Spleen (tissue), 11 donors: ENCODE measurements at regions not wholly inside any gene's neighbourhood (a gene's known extent, or its start where the extent isn't known, plus 50 kb on each side); places are given as distances from the start of the nearest gene placed in this dataset.

Source experiments
- DNase-seq: peaks from one replicate; pipeline ENCODE4 v3.0.0-alpha.2; 2020
- H3K27ac ChIP-seq, 8 donors: fragments of 200-600 bp; sonication (generic) in 7 of 8; 1 replicate in 4 of 8; 2 replicates in 4 of 8; pipeline versions ENCODE4 v1.5.0 to v1.8.0; 2016 to 2021; ENCODE audit warnings: inconsistent platforms in 4 of 8, mild to moderate bottlenecking in 4 of 8, moderate library complexity in 1 of 8
- H3K27me3 ChIP-seq, 7 donors: fragments of 200-600 bp; sonication (generic) in 6 of 7; replicated peaks in 1 of 7; 1 replicate in 4 of 7; 2 replicates in 3 of 7; pipeline versions ENCODE4 v1.5.0 to v1.8.0; 2016 to 2021; ENCODE audit warnings: inconsistent platforms in 3 of 7, mild to moderate bottlenecking in 1 of 7
- H3K36me3 ChIP-seq, 6 donors: fragments of 200-600 bp; sonication (generic) in 5 of 6; 1 replicate in 4 of 6; 2 replicates in 2 of 6; pipeline versions ENCODE4 v1.5.0 to v1.8.0; 2016 to 2021; ENCODE audit warnings: inconsistent platforms in 2 of 6
- H3K4me1 ChIP-seq, 6 donors: fragments of 200-600 bp; sonication (generic) in 5 of 6; 1 replicate in 3 of 6; 2 replicates in 3 of 6; pipeline versions ENCODE4 v1.5.0 to v1.8.0; 2016 to 2021; ENCODE audit warnings: inconsistent platforms in 3 of 6
- H3K4me3 ChIP-seq, 8 donors: fragments of 200-600 bp; sonication (generic) in 7 of 8; 1 replicate in 4 of 8; 2 replicates in 4 of 8; pipeline versions ENCODE4 v1.5.0 to v1.8.0; 2016 to 2021; ENCODE audit warnings: inconsistent platforms in 4 of 8, mild to moderate bottlenecking in 4 of 8, moderate library complexity in 2 of 8
- H3K9me3 ChIP-seq, 8 donors: fragments of 200-600 bp; sonication (generic) in 7 of 8; 1 replicate in 4 of 8; 2 replicates in 4 of 8; pipeline versions ENCODE4 v1.5.0 to v1.8.0; 2016 to 2021; ENCODE audit warnings: inconsistent platforms in 4 of 8
- CTCF ChIP-seq, 11 experiments: fragments of 200-600 bp in 7 of 11; fragments of 450-650 bp in 4 of 11; sonication (generic) in 4 of 11; IDR thresholded peaks in 8 of 11; conservative IDR thresholded peaks in 3 of 11; 1 replicate in 7 of 11; 2 replicates in 4 of 11; pipeline versions ENCODE4 v1.4.0 to v1.8.0; 2016 to 2021; ENCODE audit warnings: antibody characterized with exemption in 11 of 11, inconsistent platforms in 4 of 11, mild to moderate bottlenecking in 1 of 11
- POLR2A ChIP-seq, 3 donors: fragments of 450-650 bp; IDR thresholded peaks; one replicate each; pipeline ENCODE4 v1.5.1; 2017; ENCODE audit warnings: antibody characterized with exemption in 3 of 3, mild to moderate bottlenecking in 1 of 3
- POLR2AphosphoS5 ChIP-seq, 3 donors: sonication (generic); formaldehyde crosslinking; IDR thresholded peaks; one replicate each; pipeline ENCODE4 v1.5.1; 2017; ENCODE audit warnings: antibody characterized with exemption in 3 of 3
- WGBS, 5 donors: extraction: QIAGEN DNeasy Blood & Tissue Kit in 3 of 5; methylation state at CpG; one replicate each; pipeline versions ENCODE4 v1.1.5 to v1.1.7; 2013 to 2018; 5-methylcytosine and 5-hydroxymethylcytosine counted together
- intact Hi-C: fragments of 100-400 bp; cut with DNase I; formaldehyde crosslinking; loops from one replicate; pipeline ENCODE4 v1.15.0; 2023; ENCODE audit warnings: low total_unique reads
- donor health status: healthy with polysubstance abuse.
- donor health status: DM: no; HTN: no; CAD: no; lungs with moderate emphysema.
- donor health status: DM: no; HTN: no; CAD: no.
- donor health status: Bipolar disorder and iron deficiency.
- donor health status: healthy.
- donor health status: DM: no; HTN: no; CAD: no.
- donor health status: DM: yes; HTN: yes; CAD: no.

- intact Hi-C loops = no loop called here
- no peak for DNase-seq
- 47 to 58% (median 48%) methylated on average over 4 of the region's 4 CpGs for WGBS, 5 donors
Measured at GRCh38 chr12:107992870-107993451, 136.1 kb upstream of the WSCD2 start.

GRCh38 chr12:107998863-107999262 lies 130.2 kb upstream of the WSCD2 start:
- intact Hi-C loops = no loop called here
- DNase-seq = no peak
- TF ChIP-seq POLR2A (IDR thresholded peaks at IDR 0.05) (no peak), CTCF (IDR thresholded peaks at IDR 0.05 in 8 of 11, conservative IDR thresholded peaks at IDR 0.05 in 3 of 11) (no peak), POLR2AphosphoS5 (IDR thresholded peaks at IDR 0.05) (no peak)
- Histone ChIP-seq H3K27me3 (peaks cover 0 to 60% (median 0%) of the 10 kb centered on the region in 7 donors), H3K4me1 (no peaks in the 10 kb centered on the region), H3K9me3 (peaks cover 0 to 29% (median 15%) of the 10 kb centered on the region in 8 donors), H3K36me3 (no peaks in the 10 kb centered on the region), H3K27ac (no peak overlapping the region), H3K4me3 (no peak overlapping the region)
- 89 to 96% (median 91%) methylated on average over 4 of the region's 4 CpGs for WGBS, 5 donors

More at GRCh38 chr12:107992870-107993451, 136.1 kb upstream of the WSCD2 start:
- Histone ChIP-seq H3K4me3 (no peak overlapping the region), H3K27me3 (peaks cover 0 to 26% (median 0%) of the 10 kb centered on the region in 7 donors), H3K9me3 (no peaks in the 10 kb centered on the region), H3K27ac (no peak overlapping the region), H3K4me1 (no peaks in the 10 kb centered on the region), H3K36me3 (no peaks in the 10 kb centered on the region)
- TF ChIP-seq POLR2AphosphoS5 (IDR thresholded peaks at IDR 0.05) = no peak
- peak in 8 of 11 experiments; percentile 19 to 46 (median 33) for TF ChIP-seq CTCF (IDR thresholded peaks at IDR 0.05 in 8 of 11, conservative IDR thresholded peaks at IDR 0.05 in 3 of 11)

GRCh38 chr12:108000111-108000510 lies 129.0 kb upstream of the WSCD2 start:
- no peak for DNase-seq
- TF ChIP-seq CTCF (IDR thresholded peaks at IDR 0.05 in 8 of 11, conservative IDR thresholded peaks at IDR 0.05 in 3 of 11) (no peak), POLR2AphosphoS5 (IDR thresholded peaks at IDR 0.05) (no peak), POLR2A (IDR thresholded peaks at IDR 0.05) (no peak)
- H3K4me3 ChIP-seq = no peak overlapping the region
- peaks cover 0 to 29% (median 15%) of the 10 kb centered on the region in 8 donors for H3K9me3 ChIP-seq
- 66 to 69% (median 66%) methylated on average over 2 of the region's 2 CpGs for WGBS, 5 donors
- no peak overlapping the region for H3K27ac ChIP-seq
- intact Hi-C loops = no loop called here
- no peaks in the 10 kb centered on the region for H3K36me3 ChIP-seq
- peaks cover 0 to 63% (median 0%) of the 10 kb centered on the region in 7 donors for H3K27me3 ChIP-seq
- H3K4me1 ChIP-seq = no peaks in the 10 kb centered on the region

- peaks cover 0 to 17% (median 6%) of the 10 kb centered on the region in 8 donors for H3K9me3 ChIP-seq
- TF ChIP-seq POLR2A (IDR thresholded peaks at IDR 0.05) = no peak
- no peak for TF ChIP-seq POLR2AphosphoS5 (IDR thresholded peaks at IDR 0.05)
- no peak for TF ChIP-seq CTCF (IDR thresholded peaks at IDR 0.05 in 8 of 11, conservative IDR thresholded peaks at IDR 0.05 in 3 of 11)
- WGBS, 5 donors = 5 to 24% (median 16%) methylated on average over 1 of the region's 1 CpG
- H3K27me3 ChIP-seq = peaks cover 0 to 75% (median 0%) of the 10 kb centered on the region in 7 donors
- no peaks in the 10 kb centered on the region for H3K4me1 ChIP-seq
- H3K4me3 ChIP-seq = no peak overlapping the region
- H3K36me3 ChIP-seq = no peaks in the 10 kb centered on the region
- DNase-seq = no peak
- no peak overlapping the region for H3K27ac ChIP-seq
- intact Hi-C loops = no loop called here
Measured at GRCh38 chr12:108004319-108004718, 124.8 kb upstream of the WSCD2 start.
